CD14-positive monocyte (primary cell): ENCODE measurements at regions not wholly inside any gene's neighbourhood (a gene's known extent, or its start where the extent isn't known, plus 50 kb on each side); places are given as distances from the start of the nearest gene placed in this dataset.
A peak's percentile ranks its signal among the peaks of the same experiment; 100 is the strongest.

Source experiments
- DNase-seq, 3 donors: peaks; one replicate each; pipeline ENCODE4 v3.0.0-alpha.2; 2011 to 2022
- H2AFZ ChIP-seq: 2 replicates; pipeline ENCODE4 v1.6.0; 2012; ENCODE audit warnings: mild to moderate bottlenecking, low read depth, low read length, inconsistent platforms; ENCODE audit not compliant: insufficient read depth, poor library complexity, severe bottlenecking
- H3K27ac ChIP-seq, 2 donors: 1 replicate in 1 of 2; 2 replicates in 1 of 2; pipeline ENCODE4 v1.5.1; 2012 to 2013; ENCODE audit warnings: low read length in 2 of 2, control low read depth in 1 of 2, inconsistent platforms in 1 of 2, low read depth in 1 of 2, mild to moderate bottlenecking in 1 of 2
- H3K27me3 ChIP-seq, 2 donors: one replicate each; pipeline versions ENCODE4 v1.6.0 to v1.6.1; 2011 to 2013; ENCODE audit warnings: low read length in 2 of 2; ENCODE audit not compliant: control insufficient read depth in 2 of 2, insufficient read depth in 2 of 2
- H3K36me3 ChIP-seq, 2 donors: replicated peaks in 1 of 2; 1 replicate in 1 of 2; 2 replicates in 1 of 2; pipeline versions ENCODE4 v1.5.1 to v1.6.1; 2012 to 2013; ENCODE audit warnings: low read length in 2 of 2, control low read depth in 1 of 2, inconsistent platforms in 1 of 2, mild to moderate bottlenecking in 1 of 2; ENCODE audit not compliant: insufficient read depth in 2 of 2, control insufficient read depth in 1 of 2
- H3K4me1 ChIP-seq, 2 donors: 1 replicate in 1 of 2; 2 replicates in 1 of 2; pipeline versions ENCODE4 v1.5.1 to v1.6.1; 2012 to 2013; ENCODE audit warnings: low read length in 2 of 2, control low read depth in 1 of 2, inconsistent platforms in 1 of 2, mild to moderate bottlenecking in 1 of 2, moderate library complexity in 1 of 2; ENCODE audit not compliant: insufficient read depth in 2 of 2, control insufficient read depth in 1 of 2
- H3K4me2 ChIP-seq: replicated peaks from 2 replicates; pipeline ENCODE3; 2012; ENCODE audit warnings: low read length, moderate library complexity, mild to moderate bottlenecking; ENCODE audit not compliant: poor library complexity, severe bottlenecking; ENCODE audit errors: extremely low read depth
- H3K4me3 ChIP-seq, 3 experiments: fragments of 200-600 bp in 1 of 3; sonication (generic) in 1 of 3; replicated peaks in 1 of 3; 1 replicate in 2 of 3; 2 replicates in 1 of 3; pipeline ENCODE4 v1.5.1; 2011 to 2013; ENCODE audit warnings: low read length in 3 of 3, mild to moderate bottlenecking in 3 of 3, control low read depth in 2 of 3, low read depth in 2 of 3, inconsistent platforms in 1 of 3, moderate library complexity in 1 of 3
- H3K79me2 ChIP-seq: 2 replicates; pipeline ENCODE4 v1.6.0; 2012; ENCODE audit warnings: mild to moderate bottlenecking, control low read depth, inconsistent platforms, low read length, moderate library complexity; ENCODE audit not compliant: insufficient read depth
- H3K9ac ChIP-seq: 2 replicates; pipeline ENCODE4 v1.6.0; 2017; ENCODE audit warnings: low read length, mild to moderate bottlenecking; ENCODE audit not compliant: insufficient read depth, poor library complexity, severe bottlenecking
- H3K9me3 ChIP-seq, 2 donors: replicated peaks in 1 of 2; 1 replicate in 1 of 2; 2 replicates in 1 of 2; pipeline versions ENCODE4 v1.5.1 to v1.6.1; 2012 to 2013; ENCODE audit warnings: low read length in 2 of 2, control low read depth in 1 of 2; ENCODE audit not compliant: control insufficient read depth in 1 of 2, insufficient read depth in 1 of 2
- H4K20me1 ChIP-seq: 2 replicates; pipeline ENCODE4 v1.6.0; 2012; ENCODE audit warnings: mild to moderate bottlenecking, low read length, control low read depth, moderate library complexity; ENCODE audit not compliant: insufficient read depth
- H3K27ac Mint-ChIP-seq, 7 donors: one replicate each; pipeline ENCODE4 v1.8.0; 2020; ENCODE audit warnings: mild to moderate bottlenecking in 7 of 7, mixed read lengths in 7 of 7, moderate library complexity in 6 of 7, inconsistent platforms in 2 of 7
- H3K27me3 Mint-ChIP-seq, 3 donors: one replicate each; pipeline ENCODE4 v1.8.0; 2021 to 2022; ENCODE audit warnings: low read depth in 3 of 3, mild to moderate bottlenecking in 3 of 3, mixed read lengths in 3 of 3, moderate library complexity in 3 of 3, inconsistent platforms in 1 of 3
- H3K36me3 Mint-ChIP-seq, 2 donors: one replicate each; pipeline ENCODE4 v1.8.0; 2020; ENCODE audit warnings: mixed read lengths in 2 of 2, inconsistent platforms in 1 of 2, mild to moderate bottlenecking in 1 of 2
- H3K4me1 Mint-ChIP-seq: one replicate; pipeline ENCODE4 v1.8.0; 2020; ENCODE audit warnings: mild to moderate bottlenecking, mixed read lengths
- H3K4me3 Mint-ChIP-seq, 2 donors: one replicate each; pipeline ENCODE4 v1.8.0; 2020; ENCODE audit warnings: mild to moderate bottlenecking in 2 of 2, mixed read lengths in 2 of 2, moderate library complexity in 1 of 2
- H3K9me3 Mint-ChIP-seq, 7 donors: one replicate each; pipeline ENCODE4 v1.8.0; 2020 to 2022; ENCODE audit warnings: mixed read lengths in 7 of 7, mild to moderate bottlenecking in 6 of 7, moderate library complexity in 6 of 7, inconsistent platforms in 2 of 7
- WGBS: methylation state at CpG from one replicate; pipeline ENCODE4 v1.1.5; 2013; ENCODE audit warnings: missing lambda C conversion rate; ENCODE audit not compliant: insufficient coverage; 5-methylcytosine and 5-hydroxymethylcytosine counted together
- intact Hi-C, 2 donors: fragments of 100-400 bp; cut with micrococcal nuclease; formaldehyde crosslinking; loops; one replicate each; pipeline versions ENCODE4 v1.15.0 to v1.15.1; 2023
- TF ChIP-seq, protein P1 (sequence below): fragments of 200-600 bp; IDR thresholded peaks from one replicate; pipeline ENCODE4 v1.8.0; 2022; ENCODE audit warnings: antibody characterized with exemption, mild to moderate bottlenecking

GRCh38 chr9:87787735-87788134 is 61.8 kb downstream of the CTSL start:
- no peak overlapping the region for H3K4me3 Mint-ChIP-seq
- Histone ChIP-seq H3K4me3 (no peak overlapping the region), H3K4me2 (no peak overlapping the region), H3K27me3 (no peaks in the 10 kb centered on the region), H3K36me3 (no peaks in the 10 kb centered on the region), H3K4me1 (peaks cover 27% of the 10 kb centered on the region in 2 donors), H4K20me1 (no peaks in the 10 kb centered on the region), H3K27ac (no peak overlapping the region), H3K9me3 (no peaks in the 10 kb centered on the region), H3K9ac (no peak overlapping the region), H2AFZ (no peak overlapping the region), H3K79me2 (no peaks in the 10 kb centered on the region)
- intact Hi-C loops: no loop called here
- peaks cover 47% of the 10 kb centered on the region for H3K4me1 Mint-ChIP-seq
- TF ChIP-seq, protein P1, sequence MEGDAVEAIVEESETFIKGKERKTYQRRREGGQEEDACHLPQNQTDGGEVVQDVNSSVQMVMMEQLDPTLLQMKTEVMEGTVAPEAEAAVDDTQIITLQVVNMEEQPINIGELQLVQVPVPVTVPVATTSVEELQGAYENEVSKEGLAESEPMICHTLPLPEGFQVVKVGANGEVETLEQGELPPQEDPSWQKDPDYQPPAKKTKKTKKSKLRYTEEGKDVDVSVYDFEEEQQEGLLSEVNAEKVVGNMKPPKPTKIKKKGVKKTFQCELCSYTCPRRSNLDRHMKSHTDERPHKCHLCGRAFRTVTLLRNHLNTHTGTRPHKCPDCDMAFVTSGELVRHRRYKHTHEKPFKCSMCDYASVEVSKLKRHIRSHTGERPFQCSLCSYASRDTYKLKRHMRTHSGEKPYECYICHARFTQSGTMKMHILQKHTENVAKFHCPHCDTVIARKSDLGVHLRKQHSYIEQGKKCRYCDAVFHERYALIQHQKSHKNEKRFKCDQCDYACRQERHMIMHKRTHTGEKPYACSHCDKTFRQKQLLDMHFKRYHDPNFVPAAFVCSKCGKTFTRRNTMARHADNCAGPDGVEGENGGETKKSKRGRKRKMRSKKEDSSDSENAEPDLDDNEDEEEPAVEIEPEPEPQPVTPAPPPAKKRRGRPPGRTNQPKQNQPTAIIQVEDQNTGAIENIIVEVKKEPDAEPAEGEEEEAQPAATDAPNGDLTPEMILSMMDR: no peak
- H3K9me3 Mint-ChIP-seq: peaks cover 0 to 5% (median 0%) of the 10 kb centered on the region in 7 donors
- H3K27me3 Mint-ChIP-seq: peaks cover 0 to 3% (median 2%) of the 10 kb centered on the region in 3 donors
- 94% methylated on average over 2 of the region's 5 CpGs for WGBS
- H3K36me3 Mint-ChIP-seq: peaks cover 0 to 4% of the 10 kb centered on the region in 2 donors
- H3K27ac Mint-ChIP-seq: peak overlapping the region in 2 of 7 donors; percentile 1 to 33
- DNase-seq: peak; percentile 29 to 59 (median 54)

- TF ChIP-seq, protein P1: peak; percentile 31
- H3K27me3 ChIP-seq: no peaks in the 10 kb centered on the region
- Mint-ChIP-seq H3K36me3 (peaks cover 0 to 8% of the 10 kb centered on the region in 2 donors), H3K4me3 (peak overlapping the region in 1 of 2 donors; percentile 69), H3K27ac (peak overlapping the region; percentile 95 to 99 (median 98)), H3K27me3 (peaks cover 0 to 3% (median 0%) of the 10 kb centered on the region in 3 donors), H3K9me3 (peaks cover 0 to 4% (median 0%) of the 10 kb centered on the region in 7 donors), H3K4me1 (peaks cover 68% of the 10 kb centered on the region)
- H3K27ac ChIP-seq: peak overlapping the region; percentile 92 to 100
- DNase-seq: peak; percentile 99 to 100 (median 100)
- no peak overlapping the region for H2AFZ ChIP-seq
- peak overlapping the region; percentile 85 for H3K9ac ChIP-seq
- no peaks in the 10 kb centered on the region for H3K36me3 ChIP-seq
- intact Hi-C loops: loop anchor here (5.0 to 10.0 kb wide), 6 partner anchors 66 to 388 kb away; partner anchors contain the start of genes CDK20 (in 1 of the 2) and CTSL (in 1 of the 2)
- no peaks in the 10 kb centered on the region for H3K9me3 ChIP-seq
- 0% methylated on average over 3 of the region's 6 CpGs for WGBS
- no peaks in the 10 kb centered on the region for H3K79me2 ChIP-seq
- peak overlapping the region; percentile 71 for H3K4me2 ChIP-seq
- no peaks in the 10 kb centered on the region for H4K20me1 ChIP-seq
- peak overlapping the region; percentile 21 to 67 (median 33) for H3K4me3 ChIP-seq
- peaks cover 55 to 65% of the 10 kb centered on the region in 2 donors for H3K4me1 ChIP-seq
These were observed 66.9 kb downstream of the CTSL start for GRCh38 chr9:87792831-87793288.
